Right lobe of liver (tissue), 4 donors: ENCODE measurements at regions not wholly inside any gene's neighbourhood (a gene's known extent, or its start where the extent isn't known, plus 50 kb on each side); places are given as distances from the start of the nearest gene placed in this dataset.

Experiments
- CTCF ChIP-seq, 4 donors: fragments of 200-600 bp in 3 of 4; fragments of 450-650 bp in 1 of 4; IDR thresholded peaks; one replicate each; pipeline versions ENCODE4 v1.5.1 to v1.8.0; 2016 to 2022; ENCODE audit warnings: antibody characterized with exemption in 4 of 4, mild to moderate bottlenecking in 2 of 4
- POLR2A ChIP-seq: fragments of 450-650 bp; IDR thresholded peaks from one replicate; pipeline ENCODE4 v1.6.1; 2017; ENCODE audit warnings: antibody characterized with exemption, mild to moderate bottlenecking
- donor health status: DM: no; HTN: no; CAD: no.
- donor health status: DM: no; HTN: no; CAD: no.
- donor health status: DM: no; HTN: yes; CAD: no.

- TF ChIP-seq CTCF (IDR thresholded peaks at IDR 0.05) (no peak), POLR2A (no peak)
These were observed 69.4 kb downstream of the SCG2 start for GRCh38 chr2:223532712-223533111.
